ENCODE measurements at regions not wholly inside any gene's neighbourhood (a gene's known extent, or its start where the extent isn't known, plus 50 kb on each side); places are given as distances from the start of the nearest gene placed in this dataset.

DNA sequence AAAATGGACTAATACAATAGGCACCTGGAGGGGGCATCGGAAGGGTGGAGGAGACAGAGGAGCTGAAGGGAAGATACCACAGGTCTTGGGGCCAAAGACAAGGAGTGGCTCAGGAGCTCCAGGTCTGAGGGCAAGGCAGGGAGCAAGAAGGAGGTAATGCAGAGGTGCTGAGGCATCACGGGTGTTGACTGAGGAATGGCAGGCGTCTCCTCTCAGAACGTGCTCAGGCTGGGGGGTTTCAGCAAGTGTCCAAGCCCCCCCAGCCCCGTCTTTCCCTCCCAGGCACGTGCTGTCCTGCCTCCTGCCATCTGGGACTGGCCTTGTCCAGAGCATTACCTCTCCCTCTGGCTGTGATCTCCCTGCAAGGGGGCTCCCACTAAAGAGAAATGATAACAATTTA lies 265.4 kb downstream of the DCDC2C start:
- no TSS peak for BruUV-seq (replicated peaks)
- intact Hi-C loops (cut with micrococcal nuclease) = no loop called here
- Mint-ChIP-seq H3K36me3 (ENCODE audit: insufficient read depth, unreplicated experiment) (no peaks in the 10 kb centered on the region), H3K27me3 (ENCODE audit: insufficient read depth, unreplicated experiment) (no peaks in the 10 kb centered on the region), H3K4me1 (ENCODE audit: insufficient read depth, unreplicated experiment) (no peaks in the 10 kb centered on the region), H3K27ac (ENCODE audit: low read depth, unreplicated experiment) (no peak overlapping the region), H3K9me3 (ENCODE audit: unreplicated experiment) (no peaks in the 10 kb centered on the region), H3K4me3 (ENCODE audit: unreplicated experiment) (no peak overlapping the region)
- ChIA-PET CTCF (interaction anchor here (0.6 to 1.3 kb wide), 3 partner anchors 39 to 241 kb away, joined by 3 to 5 read pairs (median 3); no protein-coding TSS in a partner anchor), POLR2A (no interaction called here)
- DNase-seq (ENCODE audit: unreplicated experiment) = no peak
- TF ChIP-seq, protein P1, sequence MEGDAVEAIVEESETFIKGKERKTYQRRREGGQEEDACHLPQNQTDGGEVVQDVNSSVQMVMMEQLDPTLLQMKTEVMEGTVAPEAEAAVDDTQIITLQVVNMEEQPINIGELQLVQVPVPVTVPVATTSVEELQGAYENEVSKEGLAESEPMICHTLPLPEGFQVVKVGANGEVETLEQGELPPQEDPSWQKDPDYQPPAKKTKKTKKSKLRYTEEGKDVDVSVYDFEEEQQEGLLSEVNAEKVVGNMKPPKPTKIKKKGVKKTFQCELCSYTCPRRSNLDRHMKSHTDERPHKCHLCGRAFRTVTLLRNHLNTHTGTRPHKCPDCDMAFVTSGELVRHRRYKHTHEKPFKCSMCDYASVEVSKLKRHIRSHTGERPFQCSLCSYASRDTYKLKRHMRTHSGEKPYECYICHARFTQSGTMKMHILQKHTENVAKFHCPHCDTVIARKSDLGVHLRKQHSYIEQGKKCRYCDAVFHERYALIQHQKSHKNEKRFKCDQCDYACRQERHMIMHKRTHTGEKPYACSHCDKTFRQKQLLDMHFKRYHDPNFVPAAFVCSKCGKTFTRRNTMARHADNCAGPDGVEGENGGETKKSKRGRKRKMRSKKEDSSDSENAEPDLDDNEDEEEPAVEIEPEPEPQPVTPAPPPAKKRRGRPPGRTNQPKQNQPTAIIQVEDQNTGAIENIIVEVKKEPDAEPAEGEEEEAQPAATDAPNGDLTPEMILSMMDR (IDR thresholded peaks at IDR 0.05; ENCODE audit: unreplicated experiment) = no peak

DNA sequence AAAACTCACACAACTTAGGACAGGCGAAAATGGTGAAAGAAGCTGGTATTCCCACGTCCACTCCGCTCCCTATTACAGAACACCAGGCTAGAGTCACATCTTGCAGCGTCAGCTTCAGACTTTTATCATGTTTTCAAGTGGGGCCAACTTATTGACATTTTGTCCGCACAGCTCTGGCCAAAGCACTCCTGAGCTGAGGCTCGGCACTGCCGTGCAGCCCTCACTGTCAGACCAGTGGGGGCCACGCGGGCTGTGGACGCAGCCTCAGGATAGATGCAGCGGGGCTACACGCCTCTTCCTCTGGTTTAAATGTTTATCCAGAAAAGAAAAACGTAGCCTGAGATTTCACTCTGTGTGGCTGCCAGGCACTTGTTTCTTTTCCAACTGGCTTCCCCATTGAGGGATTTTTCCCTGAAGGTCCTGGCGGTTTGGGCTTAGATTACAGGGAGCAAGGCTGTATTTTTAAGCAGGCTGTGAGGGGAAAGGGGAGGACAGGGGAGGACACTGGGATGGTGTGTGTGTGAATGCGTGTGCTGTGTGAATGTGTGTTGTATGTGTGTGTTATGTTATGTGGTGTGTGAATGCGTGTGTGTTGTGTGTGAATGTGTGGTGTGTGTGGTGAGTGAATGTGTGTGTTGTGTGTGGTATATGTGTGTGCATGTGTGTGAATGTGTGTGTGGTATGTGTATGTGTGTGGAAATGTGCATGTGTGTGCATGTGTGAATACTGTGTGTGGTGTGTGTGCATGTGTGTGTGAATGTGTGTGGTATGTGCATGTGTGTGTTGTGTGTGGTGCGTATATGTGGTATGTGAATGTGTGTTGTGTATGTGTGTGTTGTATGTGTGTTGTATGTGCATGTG lies 267.6 kb downstream of the DCDC2C start:
- DNase-seq (ENCODE audit: unreplicated experiment) = no peak
- H3K36me3 Mint-ChIP-seq (ENCODE audit: insufficient read depth, unreplicated experiment) = no peaks in the 10 kb centered on the region

DNA sequence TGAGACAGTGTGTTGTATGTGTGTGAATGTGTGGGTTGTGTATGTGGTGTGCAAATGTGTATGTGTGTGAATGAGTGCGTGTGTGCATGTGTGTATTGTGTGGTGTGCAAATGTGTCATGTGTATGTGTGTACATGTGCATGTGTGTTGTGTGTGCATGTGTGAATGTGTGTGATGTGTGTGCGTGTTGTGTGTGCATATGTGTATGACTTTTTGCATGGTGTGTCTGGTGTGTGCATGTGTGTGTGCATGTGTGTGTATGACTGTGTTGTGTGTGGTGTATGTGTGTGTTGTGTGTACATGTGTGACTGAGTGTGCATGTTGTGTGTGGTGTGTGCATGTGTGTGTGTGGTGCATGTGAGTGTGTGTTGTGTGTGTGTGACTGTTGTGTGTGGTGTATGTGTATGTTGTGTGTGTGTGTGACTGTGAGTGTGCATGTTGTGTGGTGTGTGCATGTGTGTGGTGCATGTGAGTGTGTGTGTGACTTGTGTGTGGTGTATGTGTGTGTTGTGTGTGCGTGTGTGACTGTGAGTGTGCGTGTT lies 268.3 kb downstream of the DCDC2C start:
- TF ChIP-seq, protein P1 (IDR thresholded peaks at IDR 0.05; ENCODE audit: unreplicated experiment) = no peak
- Mint-ChIP-seq H3K36me3 (ENCODE audit: insufficient read depth, unreplicated experiment) (no peaks in the 10 kb centered on the region), H3K4me1 (ENCODE audit: insufficient read depth, unreplicated experiment) (no peaks in the 10 kb centered on the region), H3K9me3 (ENCODE audit: unreplicated experiment) (no peaks in the 10 kb centered on the region), H3K4me3 (ENCODE audit: unreplicated experiment) (no peak overlapping the region), H3K27ac (ENCODE audit: low read depth, unreplicated experiment) (no peak overlapping the region), H3K27me3 (ENCODE audit: insufficient read depth, unreplicated experiment) (no peaks in the 10 kb centered on the region)
- no peak for DNase-seq (ENCODE audit: unreplicated experiment)
- BruUV-seq (replicated peaks) = no TSS peak
- intact Hi-C loops (cut with micrococcal nuclease) = no loop called here
- ChIA-PET POLR2A (no interaction called here), CTCF (interaction anchor here (1.4 kb wide), 1 partner anchor 83 kb away, joined by 4 read pairs; no protein-coding TSS in a partner anchor)

More for the DNA sequence above, 267.6 kb downstream of the DCDC2C start:
- H3K9me3 Mint-ChIP-seq (ENCODE audit: unreplicated experiment) = no peaks in the 10 kb centered on the region
- H3K27ac Mint-ChIP-seq (ENCODE audit: low read depth, unreplicated experiment) = no peak overlapping the region
- intact Hi-C loops (cut with micrococcal nuclease) = no loop called here
- TF ChIP-seq, protein P1 (IDR thresholded peaks at IDR 0.05; ENCODE audit: unreplicated experiment) = no peak
- POLR2A ChIA-PET = no interaction called here
- BruUV-seq (replicated peaks) = no TSS peak
- H3K4me1 Mint-ChIP-seq (ENCODE audit: insufficient read depth, unreplicated experiment) = no peaks in the 10 kb centered on the region
- no peak overlapping the region for H3K4me3 Mint-ChIP-seq (ENCODE audit: unreplicated experiment)
- CTCF ChIA-PET = interaction anchor here (0.7 to 1.1 kb wide), 2 partner anchors 11 to 164 kb away, joined by 3 read pairs; no protein-coding TSS in a partner anchor
- no peaks in the 10 kb centered on the region for H3K27me3 Mint-ChIP-seq (ENCODE audit: insufficient read depth, unreplicated experiment)

DNA sequence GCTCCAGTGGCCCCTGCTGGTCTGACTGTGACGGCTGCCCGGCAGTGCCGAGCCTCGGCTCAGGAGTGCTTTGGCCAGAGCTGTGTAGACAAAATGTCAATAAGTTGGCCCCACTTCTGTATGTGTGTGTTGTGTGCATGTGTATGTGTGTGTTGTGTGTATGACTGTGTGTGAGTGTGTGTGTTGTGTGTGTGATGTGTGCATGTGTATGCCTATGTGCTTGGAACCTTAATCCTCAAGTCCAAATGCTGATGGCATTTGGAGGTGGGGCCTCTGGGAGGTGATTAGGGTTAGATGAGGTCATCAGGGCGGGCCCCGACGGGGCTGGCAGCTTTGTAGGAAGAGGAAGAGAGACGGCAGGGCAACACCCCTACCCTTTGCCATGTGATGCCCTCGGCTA lies 269.0 kb downstream of the DCDC2C start:
- Mint-ChIP-seq H3K27ac (ENCODE audit: low read depth, unreplicated experiment) (no peak overlapping the region), H3K9me3 (ENCODE audit: unreplicated experiment) (no peaks in the 10 kb centered on the region), H3K4me3 (ENCODE audit: unreplicated experiment) (no peak overlapping the region), H3K36me3 (ENCODE audit: insufficient read depth, unreplicated experiment) (no peaks in the 10 kb centered on the region), H3K27me3 (ENCODE audit: insufficient read depth, unreplicated experiment) (no peaks in the 10 kb centered on the region), H3K4me1 (ENCODE audit: insufficient read depth, unreplicated experiment) (no peaks in the 10 kb centered on the region)
- TF ChIP-seq, protein P1 (IDR thresholded peaks at IDR 0.05; ENCODE audit: unreplicated experiment) = no peak
- intact Hi-C loops (cut with micrococcal nuclease) = no loop called here
- BruUV-seq (replicated peaks) = no TSS peak
- ChIA-PET CTCF (interaction anchor here (0.5 to 1.4 kb wide), 3 partner anchors 12 to 753 kb away, joined by 3 to 4 read pairs (median 4); no protein-coding TSS in a partner anchor), POLR2A (no interaction called here)
- no peak for DNase-seq (ENCODE audit: unreplicated experiment)
